Activated CD8-positive, alpha-beta memory T cell treated with anti-CD3 and anti-CD28 coated beads, Interleukin-2, amount 50 U/mL, for 24 hours (primary cell): ENCODE measurements at regions not wholly inside any gene's neighbourhood (a gene's known extent, or its start where the extent isn't known, plus 50 kb on each side); places are given as distances from the start of the nearest gene placed in this dataset.
"Not testable (repeated sequence)": the region's sequence is repeated elsewhere in the genome, so short reads cannot be mapped to it uniquely, and the experiment has no call there.

Experiments used
- DNase-seq: peaks from one replicate; pipeline ENCODE4 v3.0.0-alpha.2; 2020; ENCODE audit errors: extremely low read depth

GRCh38 chr2:143926736-143927135, 593.2 kb downstream of the ZEB2 start:
- no peak for DNase-seq

GRCh38 chr2:143922261-143922830, 597.6 kb downstream of the ZEB2 start:
- DNase-seq = not testable (repeated sequence)

GRCh38 chr2:143918465-143918989, 601.4 kb downstream of the ZEB2 start:
- no peak for DNase-seq

- DNase-seq = no peak
Observed at GRCh38 chr2:143916781-143917180, 603.1 kb downstream of the ZEB2 start.

GRCh38 chr2:143909577-143910353, 610.2 kb downstream of the ZEB2 start:
- no peak for DNase-seq

GRCh38 chr2:143908843-143909242, 611.1 kb downstream of the ZEB2 start:
- no peak for DNase-seq

- DNase-seq = no peak
Observed at GRCh38 chr2:143907801-143908200, 612.1 kb downstream of the ZEB2 start.

- no peak for DNase-seq
Observed at GRCh38 chr2:143906850-143907249, 613.1 kb downstream of the ZEB2 start.

GRCh38 chr2:143905587-143905986, 614.3 kb downstream of the ZEB2 start:
- DNase-seq = no peak

- DNase-seq = no peak
Observed at GRCh38 chr2:143903172-143903856, 616.6 kb downstream of the ZEB2 start.

GRCh38 chr2:143901185-143901842, 618.6 kb downstream of the ZEB2 start:
- DNase-seq = no peak

- DNase-seq = no peak
Observed at GRCh38 chr2:143899987-143900386, 619.9 kb downstream of the ZEB2 start.

- no peak for DNase-seq
Observed at GRCh38 chr2:143893371-143893770, 626.5 kb downstream of the ZEB2 start.

- DNase-seq = no peak
Observed at GRCh38 chr2:143891879-143892308, 628.0 kb downstream of the ZEB2 start.

- no peak for DNase-seq
Observed at GRCh38 chr2:143890798-143891197, 629.1 kb downstream of the ZEB2 start.

GRCh38 chr2:143889216-143889615, 630.7 kb downstream of the ZEB2 start:
- DNase-seq = no peak

- no peak for DNase-seq
Observed at GRCh38 chr2:143885461-143885860, 634.5 kb downstream of the ZEB2 start.

GRCh38 chr2:143881246-143881645, 638.7 kb downstream of the ZEB2 start:
- DNase-seq = no peak

GRCh38 chr2:143877876-143878530, 641.9 kb downstream of the ZEB2 start:
- no peak for DNase-seq

GRCh38 chr2:143877056-143877455, 642.9 kb downstream of the ZEB2 start:
- DNase-seq = no peak
